H9 (cell line): ENCODE measurements at regions not wholly inside any gene's neighbourhood (a gene's known extent, or its start where the extent isn't known, plus 50 kb on each side); places are given as distances from the start of the nearest gene placed in this dataset.

ENCODE experiments used
- DNase-seq: peaks from one replicate; pipeline ENCODE4 v3.0.0-alpha.2; 2017
- H2AFZ ChIP-seq: one replicate; pipeline ENCODE4 v1.6.1; 2013; ENCODE audit warnings: mild to moderate bottlenecking, low read length, control low read depth, moderate library complexity
- H2AK5ac ChIP-seq: 2 replicates; pipeline ENCODE4 v1.6.1; 2013; ENCODE audit warnings: low read length, control low read depth, mixed read lengths; ENCODE audit not compliant: insufficient read length
- H2BK120ac ChIP-seq: one replicate; pipeline ENCODE4 v1.6.1; 2013; ENCODE audit warnings: low read depth, mild to moderate bottlenecking, low read length, control low read depth, inconsistent platforms; ENCODE audit not compliant: poor library complexity, severe bottlenecking
- H2BK12ac ChIP-seq: 2 replicates; pipeline ENCODE4 v1.6.1; 2013; ENCODE audit warnings: low read length, control low read depth, mixed read lengths, low read depth; ENCODE audit not compliant: insufficient read length
- H2BK15ac ChIP-seq: 2 replicates; pipeline ENCODE4 v1.6.1; 2013; ENCODE audit warnings: low read depth, low read length, control low read depth
- H2BK20ac ChIP-seq: one replicate; pipeline ENCODE4 v1.6.1; 2013; ENCODE audit warnings: low read depth, mild to moderate bottlenecking, low read length, control low read depth, inconsistent platforms; ENCODE audit not compliant: poor library complexity, severe bottlenecking
- H2BK5ac ChIP-seq: 2 replicates; pipeline ENCODE4 v1.6.1; 2013; ENCODE audit warnings: low read length, control low read depth, mixed read lengths; ENCODE audit not compliant: insufficient read length
- H3K14ac ChIP-seq: 2 replicates; pipeline ENCODE4 v1.6.1; 2013; ENCODE audit warnings: low read length, control low read depth; ENCODE audit not compliant: insufficient read depth
- H3K18ac ChIP-seq: 2 replicates; pipeline ENCODE4 v1.6.1; 2013; ENCODE audit warnings: low read depth, mild to moderate bottlenecking, mixed read lengths, low read length, control low read depth; ENCODE audit not compliant: insufficient read length
- H3K23ac ChIP-seq: 2 replicates; pipeline ENCODE4 v1.6.1; 2013; ENCODE audit warnings: low read length, control low read depth, mixed read lengths, low read depth; ENCODE audit not compliant: insufficient read length
- H3K23me2 ChIP-seq: 2 replicates; pipeline ENCODE4 v1.6.1; 2013; ENCODE audit warnings: low read depth, mild to moderate bottlenecking, mixed read lengths, low read length, control low read depth; ENCODE audit not compliant: insufficient read length, poor library complexity, severe bottlenecking
- H3K27ac ChIP-seq: 2 replicates; pipeline ENCODE4 v1.5.1; 2013; ENCODE audit warnings: low read length, control low read depth, mixed read lengths, low read depth; ENCODE audit not compliant: insufficient read length
- H3K27me3 ChIP-seq: 2 replicates; pipeline ENCODE4 v1.6.1; 2013; ENCODE audit warnings: low read length, control low read depth, inconsistent platforms; ENCODE audit not compliant: insufficient read depth
- H3K4ac ChIP-seq: 2 replicates; pipeline ENCODE4 v1.6.1; 2013; ENCODE audit warnings: low read depth, mild to moderate bottlenecking, control low read depth, inconsistent platforms, low read length, moderate library complexity
- H3K4me1 ChIP-seq: 2 replicates; pipeline ENCODE4 v1.6.1; 2013; ENCODE audit warnings: low read length, control low read depth, inconsistent platforms; ENCODE audit not compliant: insufficient read depth
- H3K4me2 ChIP-seq: 2 replicates; pipeline ENCODE4 v1.6.1; 2013; ENCODE audit warnings: low read length, control low read depth, mixed read lengths; ENCODE audit not compliant: insufficient read length, insufficient read depth
- H3K56ac ChIP-seq: 2 replicates; pipeline ENCODE4 v1.6.1; 2013; ENCODE audit warnings: low read depth, mild to moderate bottlenecking, mixed read lengths, low read length, control low read depth; ENCODE audit not compliant: insufficient read length
- H3K79me1 ChIP-seq: 2 replicates; pipeline ENCODE4 v1.6.1; 2013; ENCODE audit warnings: low read depth, mild to moderate bottlenecking, moderate library complexity, low read length, control low read depth, inconsistent platforms; ENCODE audit not compliant: insufficient read depth, poor library complexity, severe bottlenecking
- H3K79me2 ChIP-seq: 2 replicates; pipeline ENCODE4 v1.6.1; 2013; ENCODE audit warnings: low read length, control low read depth, inconsistent platforms; ENCODE audit not compliant: insufficient read depth
- H3K9ac ChIP-seq: 2 replicates; pipeline ENCODE4 v1.6.1; 2013; ENCODE audit warnings: low read length, control low read depth, mixed read lengths; ENCODE audit not compliant: insufficient read length; ENCODE audit errors: extremely low read depth
- H3K9me3 ChIP-seq: one replicate; pipeline ENCODE4 v1.6.1; 2013; ENCODE audit warnings: low read depth, low read length, inconsistent platforms; ENCODE audit not compliant: control insufficient read depth
- H3T11ph ChIP-seq: one replicate; pipeline ENCODE4 v1.6.1; 2013; ENCODE audit warnings: mild to moderate bottlenecking, low read length, control low read depth, inconsistent platforms
- H4K20me1 ChIP-seq: one replicate; pipeline ENCODE4 v1.6.1; 2013; ENCODE audit not compliant: control insufficient read depth, insufficient read length, insufficient read depth
- H4K5ac ChIP-seq: 2 replicates; pipeline ENCODE4 v1.6.1; 2013; ENCODE audit warnings: low read depth, mild to moderate bottlenecking, mixed read lengths, low read length, control low read depth; ENCODE audit not compliant: insufficient read length
- H4K8ac ChIP-seq: replicated peaks from 2 replicates; pipeline ENCODE4 v1.6.1; 2013; ENCODE audit warnings: low read length, control low read depth, mixed read lengths, low read depth; ENCODE audit not compliant: insufficient read length
- H4K91ac ChIP-seq: 2 replicates; pipeline ENCODE4 v1.6.1; 2013; ENCODE audit warnings: low read depth, mild to moderate bottlenecking, moderate library complexity, mixed read lengths, low read length, control low read depth; ENCODE audit not compliant: insufficient read length
- H3K27ac Mint-ChIP-seq, 3 experiments: 2 replicates in 2 of 3; 3 replicates in 1 of 3; pipeline ENCODE4 v1.8.0; 2020 to 2021; ENCODE audit warnings: mixed read lengths in 3 of 3, mild to moderate bottlenecking in 1 of 3, moderate library complexity in 1 of 3
- H3K27me3 Mint-ChIP-seq: 2 replicates; pipeline ENCODE4 v1.8.0; 2021; ENCODE audit warnings: low read depth, mild to moderate bottlenecking, moderate library complexity, mixed read lengths
- H3K36me3 Mint-ChIP-seq, 3 experiments: 2 replicates in 2 of 3; 3 replicates in 1 of 3; pipeline ENCODE4 v1.8.0; 2020 to 2021; ENCODE audit warnings: low read depth in 3 of 3, mixed read lengths in 3 of 3; ENCODE audit not compliant: insufficient read depth in 1 of 3
- H3K4me1 Mint-ChIP-seq, 2 experiments: 2 replicates each; pipeline ENCODE4 v1.8.0; 2020; ENCODE audit warnings: mixed read lengths in 2 of 2
- H3K4me3 Mint-ChIP-seq, 2 experiments: 2 replicates in 1 of 2; 3 replicates in 1 of 2; pipeline ENCODE4 v1.8.0; 2020 to 2021; ENCODE audit warnings: mild to moderate bottlenecking in 2 of 2, mixed read lengths in 2 of 2, moderate library complexity in 1 of 2
- H3K9me3 Mint-ChIP-seq, 2 experiments: 2 replicates in 1 of 2; 3 replicates in 1 of 2; pipeline ENCODE4 v1.8.0; 2020; ENCODE audit warnings: mild to moderate bottlenecking in 2 of 2, mixed read lengths in 2 of 2, moderate library complexity in 1 of 2
- CTCF ChIP-seq: fragments of 200-600 bp; sonication (generic); conservative IDR thresholded peaks from 3 replicates; pipeline ENCODE4 v1.8.0; 2021; ENCODE audit warnings: antibody characterized with exemption, mild to moderate bottlenecking
- WGBS: extraction: QIAGEN DNeasy Blood & Tissue Kit; methylation state at CpG from one replicate; pipeline ENCODE4 v1.1.7; 2013; ENCODE audit warnings: missing lambda C conversion rate, low lambda C conversion rate, mixed read lengths; ENCODE audit not compliant: insufficient read length; ENCODE audit errors: extremely low coverage; 5-methylcytosine and 5-hydroxymethylcytosine counted together

GRCh38 chr6:170032706-170033309, 258.1 kb downstream of the DLL1 start:
- H3K27ac ChIP-seq = no peak overlapping the region
- no peak overlapping the region for H2BK120ac ChIP-seq
- no peaks in the 10 kb centered on the region; the same call in 1 of the 2 replicates for H3K4me1 ChIP-seq
- H2BK15ac ChIP-seq = no peak overlapping the region
- no peak overlapping the region for H3K9ac ChIP-seq
- H3K18ac ChIP-seq = no peak overlapping the region
- Mint-ChIP-seq H3K27ac (no peak overlapping the region), H3K4me1 (peaks cover 25 to 26% of the 10 kb centered on the region in 2 experiments), H3K4me3 (no peak overlapping the region), H3K36me3 (peaks cover 5 to 30% (median 13%) of the 10 kb centered on the region in 3 experiments; a peak in 6 of 7 replicates), H3K27me3 (peaks cover 14% of the 10 kb centered on the region), H3K9me3 (peaks cover 27 to 28% of the 10 kb centered on the region in 2 experiments)
- H3K23ac ChIP-seq = no peak overlapping the region
- H3K79me1 ChIP-seq = no peaks in the 10 kb centered on the region
- H3K14ac ChIP-seq = no peak overlapping the region
- no peak overlapping the region for H4K5ac ChIP-seq
- H2BK20ac ChIP-seq = no peak overlapping the region
- no peak overlapping the region for H4K8ac ChIP-seq
- no peak overlapping the region for H3K56ac ChIP-seq
- no peaks in the 10 kb centered on the region for H3K27me3 ChIP-seq
- no peak overlapping the region for H2BK12ac ChIP-seq
- no peak overlapping the region for H2AFZ ChIP-seq
- H4K20me1 ChIP-seq = no peaks in the 10 kb centered on the region
- H3K4me2 ChIP-seq = no peak overlapping the region
- H3K9me3 ChIP-seq = no peaks in the 10 kb centered on the region
- no peak overlapping the region for H2AK5ac ChIP-seq
- H3K79me2 ChIP-seq = no peaks in the 10 kb centered on the region
- H2BK5ac ChIP-seq = no peak overlapping the region
- no CpG with 5 or more reads among the region's 9 CpGs for WGBS
- H3T11ph ChIP-seq = no peak overlapping the region
- DNase-seq = no peak
- no peak overlapping the region; the same call in 1 of the 2 replicates for H3K4ac ChIP-seq
- no peak for TF ChIP-seq CTCF
- H4K91ac ChIP-seq = no peak overlapping the region
- no peaks in the 10 kb centered on the region for H3K23me2 ChIP-seq
